ENCODE measurements at regions not wholly inside any gene's neighbourhood (a gene's known extent, or its start where the extent isn't known, plus 50 kb on each side); places are given as distances from the start of the nearest gene placed in this dataset.

- Histone ChIP-seq H3K9me3 (ENCODE audit: control insufficient read depth, insufficient read depth, low read depth, low read length) (no peaks in the 10 kb centered on the region), H3K4me1 (ENCODE audit: control insufficient read depth, insufficient read depth, low read length) (peaks cover 19% of the 10 kb centered on the region), H3K27ac (ENCODE audit: extremely low read depth, low read depth, low read length) (no peak overlapping the region), H3K4me3 (ENCODE audit: low read depth, low read length) (no peak overlapping the region), H3K36me3 (ENCODE audit: control insufficient read depth in 2 of 2, insufficient read depth in 1 of 2, low read length in 2 of 2) (no peaks in the 10 kb centered on the region)
- ChIA-PET POLR2A (no interaction called here), CTCF (interaction anchor here (0.6 to 1.0 kb wide), 5 partner anchors 24 to 1693 kb away, joined by 3 to 5 read pairs (median 3); no protein-coding TSS in a partner anchor)
- TF ChIP-seq ZBTB17 (tag by site-specific recombination; IDR thresholded peaks at IDR 0.05) (no peak), ZNF157 (tag by site-specific recombination; IDR thresholded peaks at IDR 0.05) (no peak), INSM2 (tag by site-specific recombination; IDR thresholded peaks at IDR 0.05) (no peak), FEZF1 (tag by site-specific recombination; IDR thresholded peaks at IDR 0.05) (no peak), ZNF837 (tag by site-specific recombination; IDR thresholded peaks at IDR 0.05) (no peak), ZNF292 (tag by site-specific recombination; IDR thresholded peaks at IDR 0.05; ENCODE audit: borderline replicate concordance, low read depth) (no peak), GFI1B (tag by site-specific recombination; IDR thresholded peaks at IDR 0.05) (no peak), ZNF398 (tag by site-specific recombination; IDR thresholded peaks at IDR 0.05) (no peak), ZNF394 (tag by site-specific recombination; IDR thresholded peaks at IDR 0.05; ENCODE audit: borderline replicate concordance) (no peak)
- TF ChIP-seq, protein P1, sequence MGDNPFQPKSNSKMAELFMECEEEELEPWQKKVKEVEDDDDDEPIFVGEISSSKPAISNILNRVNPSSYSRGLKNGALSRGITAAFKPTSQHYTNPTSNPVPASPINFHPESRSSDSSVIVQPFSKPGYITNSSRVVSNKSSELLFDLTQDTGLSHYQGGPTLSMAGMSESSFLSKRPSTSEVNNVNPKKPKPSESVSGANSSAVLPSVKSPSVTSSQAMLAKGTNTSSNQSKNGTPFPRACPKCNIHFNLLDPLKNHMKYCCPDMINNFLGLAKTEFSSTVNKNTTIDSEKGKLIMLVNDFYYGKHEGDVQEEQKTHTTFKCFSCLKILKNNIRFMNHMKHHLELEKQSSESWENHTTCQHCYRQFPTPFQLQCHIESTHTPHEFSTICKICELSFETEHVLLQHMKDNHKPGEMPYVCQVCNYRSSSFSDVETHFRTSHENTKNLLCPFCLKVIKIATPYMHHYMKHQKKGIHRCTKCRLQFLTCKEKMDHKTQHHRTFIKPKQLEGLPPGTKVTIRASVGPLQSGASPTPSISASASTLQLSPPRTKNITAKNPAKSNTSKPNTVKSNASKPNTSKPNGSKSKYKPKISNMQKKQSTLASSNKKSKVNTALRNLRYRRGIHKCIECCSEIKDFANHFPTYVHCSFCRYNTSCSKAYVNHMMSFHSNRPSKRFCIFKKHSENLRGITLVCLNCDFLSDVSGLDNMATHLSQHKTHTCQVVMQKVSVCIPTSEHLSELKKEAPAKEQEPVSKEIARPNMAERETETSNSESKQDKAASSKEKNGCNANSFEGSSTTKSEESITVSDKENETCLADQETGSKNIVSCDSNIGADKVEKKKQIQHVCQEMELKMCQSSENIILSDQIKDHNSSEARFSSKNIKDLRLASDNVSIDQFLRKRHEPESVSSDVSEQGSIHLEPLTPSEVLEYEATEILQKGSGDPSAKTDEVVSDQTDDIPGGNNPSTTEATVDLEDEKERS (tag by site-specific recombination; IDR thresholded peaks at IDR 0.05), result no peak
- TF ChIP-seq, protein P2, sequence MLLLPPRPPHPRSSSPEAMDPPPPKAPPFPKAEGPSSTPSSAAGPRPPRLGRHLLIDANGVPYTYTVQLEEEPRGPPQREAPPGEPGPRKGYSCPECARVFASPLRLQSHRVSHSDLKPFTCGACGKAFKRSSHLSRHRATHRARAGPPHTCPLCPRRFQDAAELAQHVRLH (tag by site-specific recombination; IDR thresholded peaks at IDR 0.05), result no peak
Observed at GRCh38 chr4:188781655-188782054, 642.4 kb downstream of the TRIML1 start.

GRCh38 chr4:188783175-188783574 is 643.9 kb downstream of the TRIML1 start:
- TF ChIP-seq ZNF426 (tag by site-specific recombination; IDR thresholded peaks at IDR 0.05), result no peak
- no peak for TF ChIP-seq ZBTB20 (tag by site-specific recombination; IDR thresholded peaks at IDR 0.05)
- no peak for TF ChIP-seq ZNF843 (tag by site-specific recombination; IDR thresholded peaks at IDR 0.05)
- no peak for TF ChIP-seq ZNF423 (tag by site-specific recombination; IDR thresholded peaks at IDR 0.05)
- no peak for TF ChIP-seq ZNF2 (tag by site-specific recombination; IDR thresholded peaks at IDR 0.05)
- no peak for TF ChIP-seq ZNF394 (tag by site-specific recombination; IDR thresholded peaks at IDR 0.05; ENCODE audit: borderline replicate concordance)
- TF ChIP-seq ZNF292 (tag by site-specific recombination; IDR thresholded peaks at IDR 0.05; ENCODE audit: borderline replicate concordance, low read depth), result no peak
- TF ChIP-seq ZNF433 (tag by site-specific recombination; IDR thresholded peaks at IDR 0.05; ENCODE audit: low read depth), result no peak
- no peak for TF ChIP-seq ZNF350 (tag by site-specific recombination; IDR thresholded peaks at IDR 0.05)
- no peak for TF ChIP-seq ZNF658 (tag by site-specific recombination; IDR thresholded peaks at IDR 0.05)
- no peak for TF ChIP-seq ZNF248 (tag by site-specific recombination; IDR thresholded peaks at IDR 0.05)
- no peak for TF ChIP-seq EGR2 (tag by site-specific recombination; IDR thresholded peaks at IDR 0.05; ENCODE audit: low read depth)
- TF ChIP-seq TSHZ1 (tag by site-specific recombination; IDR thresholded peaks at IDR 0.05; ENCODE audit: borderline replicate concordance), result no peak
- Histone ChIP-seq H3K4me3 (ENCODE audit: low read depth, low read length) (no peak overlapping the region), H3K36me3 (ENCODE audit: control insufficient read depth in 2 of 2, insufficient read depth in 1 of 2, low read length in 2 of 2) (no peaks in the 10 kb centered on the region), H3K27ac (ENCODE audit: extremely low read depth, low read depth, low read length) (no peak overlapping the region), H3K4me1 (ENCODE audit: control insufficient read depth, insufficient read depth, low read length) (peaks cover 19% of the 10 kb centered on the region), H3K9me3 (ENCODE audit: control insufficient read depth, insufficient read depth, low read depth, low read length) (no peaks in the 10 kb centered on the region)
- ChIA-PET POLR2A (no interaction called here), CTCF (interaction anchor here (0.6 to 0.8 kb wide), 2 partner anchors 341 to 436 kb away, joined by 3 to 5 read pairs; no protein-coding TSS in a partner anchor)
